Umbilical cord (tissue), 1 donor: ENCODE measurements at regions not wholly inside any gene's neighbourhood (a gene's known extent, or its start where the extent isn't known, plus 50 kb on each side); places are given as distances from the start of the nearest gene placed in this dataset.

Experiments
- DNase-seq: peaks from one replicate; pipeline ENCODE4 v3.0.0-alpha.2; 2015; ENCODE audit warnings: low spot score

- DNase-seq: peak; percentile 65
These were observed 320.8 kb downstream of the BLID start for GRCh38 chr11:121795174-121795573.

- no peak for DNase-seq
These were observed 321.3 kb downstream of the BLID start for GRCh38 chr11:121794671-121795141.

- DNase-seq: peak; percentile 18
These were observed 322.1 kb downstream of the BLID start for GRCh38 chr11:121793916-121794315.

- DNase-seq: no peak
These were observed 322.7 kb downstream of the BLID start for GRCh38 chr11:121793291-121793690.

GRCh38 chr11:121792185-121792584 lies 323.8 kb downstream of the BLID start:
- DNase-seq: no peak

- no peak for DNase-seq
These were observed 325.6 kb downstream of the BLID start for GRCh38 chr11:121790430-121790829.

- DNase-seq: no peak
These were observed 328.2 kb upstream of the SORL1-AS1 start for GRCh38 chr11:121780971-121781370.

- peak; percentile 57 for DNase-seq
These were observed 324.3 kb upstream of the SORL1-AS1 start for GRCh38 chr11:121777056-121777455.

GRCh38 chr11:121775276-121775675 lies 322.5 kb upstream of the SORL1-AS1 start:
- DNase-seq: no peak

- no peak for DNase-seq
These were observed 320.3 kb upstream of the SORL1-AS1 start for GRCh38 chr11:121773076-121773475.

- DNase-seq: peak; percentile 77
These were observed 318.3 kb upstream of the SORL1-AS1 start for GRCh38 chr11:121770939-121771595.

GRCh38 chr11:121769191-121769590 lies 316.4 kb upstream of the SORL1-AS1 start:
- no peak for DNase-seq

GRCh38 chr11:121767433-121767832 lies 314.7 kb upstream of the SORL1-AS1 start:
- peak; percentile 68 for DNase-seq

GRCh38 chr11:121766991-121767390 lies 314.2 kb upstream of the SORL1-AS1 start:
- DNase-seq: no peak

- DNase-seq: no peak
These were observed 313.4 kb upstream of the SORL1-AS1 start for GRCh38 chr11:121766166-121766565.

- DNase-seq: peak; percentile 51
These were observed 310.8 kb upstream of the SORL1-AS1 start for GRCh38 chr11:121763526-121763925.

GRCh38 chr11:121762820-121763219 lies 310.1 kb upstream of the SORL1-AS1 start:
- DNase-seq: peak; percentile 91

GRCh38 chr11:121761186-121761585 lies 308.4 kb upstream of the SORL1-AS1 start:
- peak; percentile 84 for DNase-seq

- peak; percentile 50 for DNase-seq
These were observed 304.8 kb upstream of the SORL1-AS1 start for GRCh38 chr11:121757480-121758125.

- DNase-seq: peak; percentile 72
These were observed 303.1 kb upstream of the SORL1-AS1 start for GRCh38 chr11:121755906-121756305.

GRCh38 chr11:121755191-121755590 lies 302.4 kb upstream of the SORL1-AS1 start:
- no peak for DNase-seq

- DNase-seq: peak; percentile 53
These were observed 301.8 kb upstream of the SORL1-AS1 start for GRCh38 chr11:121754598-121754997.

- no peak for DNase-seq
These were observed 296.9 kb upstream of the SORL1-AS1 start for GRCh38 chr11:121749691-121750090.
